H9 (cell line): ENCODE measurements at regions not wholly inside any gene's neighbourhood (a gene's known extent, or its start where the extent isn't known, plus 50 kb on each side); places are given as distances from the start of the nearest gene placed in this dataset.
"Not testable (repeated sequence)": the region's sequence is repeated elsewhere in the genome, so short reads cannot be mapped to it uniquely, and the experiment has no call there.

Experiments
- DNase-seq: peaks from one replicate; pipeline ENCODE4 v3.0.0-alpha.2; 2017
- H2AFZ ChIP-seq: one replicate; pipeline ENCODE4 v1.6.1; 2013; ENCODE audit warnings: mild to moderate bottlenecking, low read length, control low read depth, moderate library complexity
- H2AK5ac ChIP-seq: 2 replicates; pipeline ENCODE4 v1.6.1; 2013; ENCODE audit warnings: low read length, control low read depth, mixed read lengths; ENCODE audit not compliant: insufficient read length
- H2BK120ac ChIP-seq: one replicate; pipeline ENCODE4 v1.6.1; 2013; ENCODE audit warnings: low read depth, mild to moderate bottlenecking, low read length, control low read depth, inconsistent platforms; ENCODE audit not compliant: poor library complexity, severe bottlenecking
- H2BK12ac ChIP-seq: 2 replicates; pipeline ENCODE4 v1.6.1; 2013; ENCODE audit warnings: low read length, control low read depth, mixed read lengths, low read depth; ENCODE audit not compliant: insufficient read length
- H2BK15ac ChIP-seq: 2 replicates; pipeline ENCODE4 v1.6.1; 2013; ENCODE audit warnings: low read depth, low read length, control low read depth
- H2BK20ac ChIP-seq: one replicate; pipeline ENCODE4 v1.6.1; 2013; ENCODE audit warnings: low read depth, mild to moderate bottlenecking, low read length, control low read depth, inconsistent platforms; ENCODE audit not compliant: poor library complexity, severe bottlenecking
- H2BK5ac ChIP-seq: 2 replicates; pipeline ENCODE4 v1.6.1; 2013; ENCODE audit warnings: low read length, control low read depth, mixed read lengths; ENCODE audit not compliant: insufficient read length
- H3K14ac ChIP-seq: 2 replicates; pipeline ENCODE4 v1.6.1; 2013; ENCODE audit warnings: low read length, control low read depth; ENCODE audit not compliant: insufficient read depth
- H3K18ac ChIP-seq: 2 replicates; pipeline ENCODE4 v1.6.1; 2013; ENCODE audit warnings: low read depth, mild to moderate bottlenecking, mixed read lengths, low read length, control low read depth; ENCODE audit not compliant: insufficient read length
- H3K23ac ChIP-seq: 2 replicates; pipeline ENCODE4 v1.6.1; 2013; ENCODE audit warnings: low read length, control low read depth, mixed read lengths, low read depth; ENCODE audit not compliant: insufficient read length
- H3K23me2 ChIP-seq: 2 replicates; pipeline ENCODE4 v1.6.1; 2013; ENCODE audit warnings: low read depth, mild to moderate bottlenecking, mixed read lengths, low read length, control low read depth; ENCODE audit not compliant: insufficient read length, poor library complexity, severe bottlenecking
- H3K27ac ChIP-seq: 2 replicates; pipeline ENCODE4 v1.5.1; 2013; ENCODE audit warnings: low read length, control low read depth, mixed read lengths, low read depth; ENCODE audit not compliant: insufficient read length
- H3K27me3 ChIP-seq: 2 replicates; pipeline ENCODE4 v1.6.1; 2013; ENCODE audit warnings: low read length, control low read depth, inconsistent platforms; ENCODE audit not compliant: insufficient read depth
- H3K4ac ChIP-seq: 2 replicates; pipeline ENCODE4 v1.6.1; 2013; ENCODE audit warnings: low read depth, mild to moderate bottlenecking, control low read depth, inconsistent platforms, low read length, moderate library complexity
- H3K4me1 ChIP-seq: 2 replicates; pipeline ENCODE4 v1.6.1; 2013; ENCODE audit warnings: low read length, control low read depth, inconsistent platforms; ENCODE audit not compliant: insufficient read depth
- H3K4me2 ChIP-seq: 2 replicates; pipeline ENCODE4 v1.6.1; 2013; ENCODE audit warnings: low read length, control low read depth, mixed read lengths; ENCODE audit not compliant: insufficient read length, insufficient read depth
- H3K56ac ChIP-seq: 2 replicates; pipeline ENCODE4 v1.6.1; 2013; ENCODE audit warnings: low read depth, mild to moderate bottlenecking, mixed read lengths, low read length, control low read depth; ENCODE audit not compliant: insufficient read length
- H3K79me1 ChIP-seq: 2 replicates; pipeline ENCODE4 v1.6.1; 2013; ENCODE audit warnings: low read depth, mild to moderate bottlenecking, moderate library complexity, low read length, control low read depth, inconsistent platforms; ENCODE audit not compliant: insufficient read depth, poor library complexity, severe bottlenecking
- H3K79me2 ChIP-seq: 2 replicates; pipeline ENCODE4 v1.6.1; 2013; ENCODE audit warnings: low read length, control low read depth, inconsistent platforms; ENCODE audit not compliant: insufficient read depth
- H3K9ac ChIP-seq: 2 replicates; pipeline ENCODE4 v1.6.1; 2013; ENCODE audit warnings: low read length, control low read depth, mixed read lengths; ENCODE audit not compliant: insufficient read length; ENCODE audit errors: extremely low read depth
- H3K9me3 ChIP-seq: one replicate; pipeline ENCODE4 v1.6.1; 2013; ENCODE audit warnings: low read depth, low read length, inconsistent platforms; ENCODE audit not compliant: control insufficient read depth
- H3T11ph ChIP-seq: one replicate; pipeline ENCODE4 v1.6.1; 2013; ENCODE audit warnings: mild to moderate bottlenecking, low read length, control low read depth, inconsistent platforms
- H4K20me1 ChIP-seq: one replicate; pipeline ENCODE4 v1.6.1; 2013; ENCODE audit not compliant: control insufficient read depth, insufficient read length, insufficient read depth
- H4K5ac ChIP-seq: 2 replicates; pipeline ENCODE4 v1.6.1; 2013; ENCODE audit warnings: low read depth, mild to moderate bottlenecking, mixed read lengths, low read length, control low read depth; ENCODE audit not compliant: insufficient read length
- H4K8ac ChIP-seq: replicated peaks from 2 replicates; pipeline ENCODE4 v1.6.1; 2013; ENCODE audit warnings: low read length, control low read depth, mixed read lengths, low read depth; ENCODE audit not compliant: insufficient read length
- H4K91ac ChIP-seq: 2 replicates; pipeline ENCODE4 v1.6.1; 2013; ENCODE audit warnings: low read depth, mild to moderate bottlenecking, moderate library complexity, mixed read lengths, low read length, control low read depth; ENCODE audit not compliant: insufficient read length
- H3K27ac Mint-ChIP-seq, 3 experiments: 2 replicates in 2 of 3; 3 replicates in 1 of 3; pipeline ENCODE4 v1.8.0; 2020 to 2021; ENCODE audit warnings: mixed read lengths in 3 of 3, mild to moderate bottlenecking in 1 of 3, moderate library complexity in 1 of 3
- H3K27me3 Mint-ChIP-seq: 2 replicates; pipeline ENCODE4 v1.8.0; 2021; ENCODE audit warnings: low read depth, mild to moderate bottlenecking, moderate library complexity, mixed read lengths
- H3K36me3 Mint-ChIP-seq, 3 experiments: 2 replicates in 2 of 3; 3 replicates in 1 of 3; pipeline ENCODE4 v1.8.0; 2020 to 2021; ENCODE audit warnings: low read depth in 3 of 3, mixed read lengths in 3 of 3; ENCODE audit not compliant: insufficient read depth in 1 of 3
- H3K4me1 Mint-ChIP-seq, 2 experiments: 2 replicates each; pipeline ENCODE4 v1.8.0; 2020; ENCODE audit warnings: mixed read lengths in 2 of 2
- H3K4me3 Mint-ChIP-seq, 2 experiments: 2 replicates in 1 of 2; 3 replicates in 1 of 2; pipeline ENCODE4 v1.8.0; 2020 to 2021; ENCODE audit warnings: mild to moderate bottlenecking in 2 of 2, mixed read lengths in 2 of 2, moderate library complexity in 1 of 2
- H3K9me3 Mint-ChIP-seq, 2 experiments: 2 replicates in 1 of 2; 3 replicates in 1 of 2; pipeline ENCODE4 v1.8.0; 2020; ENCODE audit warnings: mild to moderate bottlenecking in 2 of 2, mixed read lengths in 2 of 2, moderate library complexity in 1 of 2
- WGBS: extraction: QIAGEN DNeasy Blood & Tissue Kit; methylation state at CpG from one replicate; pipeline ENCODE4 v1.1.7; 2013; ENCODE audit warnings: missing lambda C conversion rate, low lambda C conversion rate, mixed read lengths; ENCODE audit not compliant: insufficient read length; ENCODE audit errors: extremely low coverage; 5-methylcytosine and 5-hydroxymethylcytosine counted together
- TF ChIP-seq, protein P1 (sequence below): fragments of 200-600 bp; sonication (generic); conservative IDR thresholded peaks from 3 replicates; pipeline ENCODE4 v1.8.0; 2021; ENCODE audit warnings: antibody characterized with exemption, mild to moderate bottlenecking

DNA sequence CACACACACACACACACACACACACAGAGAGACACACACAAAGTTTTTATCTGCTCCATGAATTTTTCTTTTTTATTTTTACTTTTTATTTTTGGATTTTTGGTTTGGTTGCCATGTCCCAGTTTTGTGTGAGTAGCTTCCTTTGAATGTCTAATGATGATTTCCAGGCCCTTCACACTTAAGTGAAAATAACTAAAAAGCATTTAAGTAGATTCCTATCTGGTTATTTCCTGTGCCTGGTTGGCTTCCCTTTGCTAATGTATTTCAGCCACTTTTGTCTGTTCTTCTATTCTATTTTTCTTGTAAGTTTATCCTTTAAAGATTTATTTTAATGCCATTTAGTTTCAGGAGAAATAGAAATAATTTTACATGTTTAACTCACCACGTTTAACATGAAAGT lies 755.4 kb downstream of the SLC6A15 start:
- H3K4me1 Mint-ChIP-seq: no peaks in the 10 kb centered on the region
- no peaks in the 10 kb centered on the region for H3K79me2 ChIP-seq
- H3K79me1 ChIP-seq: no peaks in the 10 kb centered on the region
- H3K27me3 ChIP-seq: no peaks in the 10 kb centered on the region
- H4K91ac ChIP-seq: no peak overlapping the region
- no peak overlapping the region for H4K8ac ChIP-seq
- no peaks in the 10 kb centered on the region for H3K27me3 Mint-ChIP-seq
- peaks cover 3 to 4% of the 10 kb centered on the region in 2 experiments; a peak in 2 of 5 replicates for H3K9me3 Mint-ChIP-seq
- no peak overlapping the region for H3K23ac ChIP-seq
- no peaks in the 10 kb centered on the region for H4K20me1 ChIP-seq
- H2BK20ac ChIP-seq: no peak overlapping the region
- H3K27ac ChIP-seq: no peak overlapping the region
- H3K4me2 ChIP-seq: no peak overlapping the region
- H3K9ac ChIP-seq: no peak overlapping the region
- no peak overlapping the region for H2AFZ ChIP-seq
- H3K14ac ChIP-seq: no peak overlapping the region
- no peaks in the 10 kb centered on the region for H3K23me2 ChIP-seq
- H2BK15ac ChIP-seq: no peak overlapping the region
- H2BK5ac ChIP-seq: no peak overlapping the region
- DNase-seq: no peak
- no peak overlapping the region for H3K4me3 Mint-ChIP-seq
- H3K9me3 ChIP-seq: no peaks in the 10 kb centered on the region
- H3K18ac ChIP-seq: no peak overlapping the region
- no CpG with 5 or more reads among the region's 1 CpG for WGBS
- H2BK12ac ChIP-seq: no peak overlapping the region
- no peaks in the 10 kb centered on the region for H3K4me1 ChIP-seq
- no peak overlapping the region for H3K27ac Mint-ChIP-seq
- no peak overlapping the region for H3K4ac ChIP-seq
- TF ChIP-seq, protein P1, sequence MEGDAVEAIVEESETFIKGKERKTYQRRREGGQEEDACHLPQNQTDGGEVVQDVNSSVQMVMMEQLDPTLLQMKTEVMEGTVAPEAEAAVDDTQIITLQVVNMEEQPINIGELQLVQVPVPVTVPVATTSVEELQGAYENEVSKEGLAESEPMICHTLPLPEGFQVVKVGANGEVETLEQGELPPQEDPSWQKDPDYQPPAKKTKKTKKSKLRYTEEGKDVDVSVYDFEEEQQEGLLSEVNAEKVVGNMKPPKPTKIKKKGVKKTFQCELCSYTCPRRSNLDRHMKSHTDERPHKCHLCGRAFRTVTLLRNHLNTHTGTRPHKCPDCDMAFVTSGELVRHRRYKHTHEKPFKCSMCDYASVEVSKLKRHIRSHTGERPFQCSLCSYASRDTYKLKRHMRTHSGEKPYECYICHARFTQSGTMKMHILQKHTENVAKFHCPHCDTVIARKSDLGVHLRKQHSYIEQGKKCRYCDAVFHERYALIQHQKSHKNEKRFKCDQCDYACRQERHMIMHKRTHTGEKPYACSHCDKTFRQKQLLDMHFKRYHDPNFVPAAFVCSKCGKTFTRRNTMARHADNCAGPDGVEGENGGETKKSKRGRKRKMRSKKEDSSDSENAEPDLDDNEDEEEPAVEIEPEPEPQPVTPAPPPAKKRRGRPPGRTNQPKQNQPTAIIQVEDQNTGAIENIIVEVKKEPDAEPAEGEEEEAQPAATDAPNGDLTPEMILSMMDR: no peak
- H3K36me3 Mint-ChIP-seq: peaks cover 0 to 4% (median 0%) of the 10 kb centered on the region in 3 experiments; a peak in 1 of 7 replicates
- no peak overlapping the region for H2BK120ac ChIP-seq
- H3K56ac ChIP-seq: no peak overlapping the region
- no peak overlapping the region for H2AK5ac ChIP-seq
- H4K5ac ChIP-seq: no peak overlapping the region
- no peak overlapping the region for H3T11ph ChIP-seq

DNA sequence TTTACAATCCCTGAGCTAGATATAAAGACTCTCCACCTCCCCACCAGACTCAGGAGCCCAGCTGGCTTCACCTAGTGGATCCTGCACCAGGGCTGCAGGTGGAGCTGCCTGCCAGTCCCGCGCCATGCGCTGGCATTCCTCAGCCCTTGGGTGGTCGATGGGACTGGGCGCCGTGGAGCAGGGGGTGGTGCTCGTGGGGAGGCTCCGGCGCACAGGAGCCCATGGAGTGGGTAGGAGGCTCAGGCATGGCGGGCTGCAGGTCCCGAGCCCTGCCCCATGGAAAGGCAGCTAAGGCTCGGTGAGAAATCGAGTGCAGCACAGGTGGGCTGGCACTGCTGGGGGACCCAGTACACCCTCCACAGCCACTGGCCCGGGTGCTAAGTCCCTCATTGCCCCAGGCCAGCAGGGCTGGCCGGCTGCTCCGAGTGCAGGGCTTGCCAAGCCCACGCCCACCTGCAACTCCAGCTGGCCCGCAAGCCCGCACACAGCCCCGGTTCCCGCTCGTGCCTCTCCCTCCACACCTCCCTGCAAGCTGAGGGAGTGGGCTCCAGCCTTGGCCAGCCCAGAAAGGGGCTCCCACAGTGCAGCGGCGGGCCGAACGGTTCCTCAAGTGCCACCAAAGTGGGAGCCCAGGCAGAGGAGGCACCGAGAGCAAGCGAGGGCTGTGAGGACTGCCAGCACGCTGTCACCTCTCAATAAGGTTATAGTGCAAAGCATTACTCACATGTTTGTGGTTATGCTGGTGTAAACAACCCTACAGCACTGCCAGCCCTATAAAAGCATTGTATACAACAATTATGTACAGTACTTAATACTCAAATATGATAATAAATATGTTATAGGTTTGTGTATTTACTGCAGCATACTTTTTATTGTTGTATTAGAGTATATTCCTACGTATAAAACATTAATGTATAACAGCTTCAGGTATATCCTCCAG lies 757.3 kb downstream of the SLC6A15 start:
- H3K9me3 ChIP-seq, H3K56ac ChIP-seq, H2BK120ac ChIP-seq, H4K8ac ChIP-seq, H3K14ac ChIP-seq, H3K4ac ChIP-seq, H3K18ac ChIP-seq, H3K27ac ChIP-seq, H3K4me1 Mint-ChIP-seq, H3K23me2 ChIP-seq, H3K27me3 Mint-ChIP-seq, H3K4me3 Mint-ChIP-seq, H2BK15ac ChIP-seq, H3K36me3 Mint-ChIP-seq, H2BK12ac ChIP-seq, H2AFZ ChIP-seq, H3K23ac ChIP-seq, H3K79me2 ChIP-seq, H2BK20ac ChIP-seq, H2AK5ac ChIP-seq, H3T11ph ChIP-seq, H4K91ac ChIP-seq, H3K27me3 ChIP-seq, H3K27ac Mint-ChIP-seq, H3K4me2 ChIP-seq, H3K9ac ChIP-seq, H3K4me1 ChIP-seq, H4K5ac ChIP-seq, H3K9me3 Mint-ChIP-seq, H2BK5ac ChIP-seq, H3K79me1 ChIP-seq, H4K20me1 ChIP-seq, DNase-seq: not testable (repeated sequence)
- no CpG with 5 or more reads among the region's 30 CpGs for WGBS
